OCI-LY7 (cell line): ENCODE measurements at regions not wholly inside any gene's neighbourhood (a gene's known extent, or its start where the extent isn't known, plus 50 kb on each side); places are given as distances from the start of the nearest gene placed in this dataset.

ENCODE experiments used
- CTCF ChIP-seq: fragments of 200-600 bp; sonication (generic); conservative IDR thresholded peaks from 2 replicates; pipeline ENCODE4 v1.5.1; 2014; ENCODE audit warnings: mild to moderate bottlenecking, antibody characterized with exemption, low read length, moderate library complexity, mixed read lengths
- EZH2phosphoT487 ChIP-seq: fragments of 200-600 bp; sonication (generic); IDR thresholded peaks from 2 replicates; pipeline ENCODE4 v1.6.1; 2018; ENCODE audit warnings: low read depth, borderline replicate concordance, mild to moderate bottlenecking, mixed run types, antibody characterized with exemption, low read length, moderate library complexity, mixed read lengths

DNA sequence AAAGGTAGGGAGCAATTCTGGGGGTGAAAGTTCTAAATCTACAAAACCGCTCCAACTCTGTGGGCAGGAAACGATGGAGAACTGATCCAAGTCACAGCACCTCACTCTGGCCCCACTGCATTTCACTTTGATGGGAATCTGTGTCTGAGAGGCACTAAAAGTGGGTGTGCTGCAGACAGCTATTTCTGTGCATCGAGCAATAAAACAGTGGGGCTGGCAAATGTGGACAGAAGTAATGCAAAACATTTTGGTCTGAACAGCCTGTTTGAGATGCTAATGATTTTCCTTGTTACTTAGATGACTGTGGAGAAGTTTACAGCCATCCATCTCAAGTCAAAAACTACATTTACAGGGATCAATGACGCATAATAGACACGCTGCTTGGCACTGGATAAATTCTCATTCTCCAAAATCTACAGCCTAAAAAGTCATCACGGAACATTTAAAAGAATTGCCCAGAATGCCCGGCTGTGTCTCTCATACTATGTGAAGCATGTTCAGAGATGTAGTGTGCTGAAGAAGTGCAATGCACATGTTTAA lies 1671.6 kb upstream of the TENM3 start:
- TF ChIP-seq CTCF (no peak), EZH2phosphoT487 (no peak)
